Tibial nerve (tissue), 4 donors: ENCODE measurements at regions not wholly inside any gene's neighbourhood (a gene's known extent, or its start where the extent isn't known, plus 50 kb on each side); places are given as distances from the start of the nearest gene placed in this dataset.

ENCODE experiments used
- CTCF ChIP-seq, 5 experiments: fragments of 200-600 bp in 3 of 5; fragments of 450-650 bp in 2 of 5; sonication (generic) in 3 of 5; IDR thresholded peaks; one replicate each; pipeline ENCODE4 v1.5.1; 2016 to 2019; ENCODE audit warnings: antibody characterized with exemption in 5 of 5, mild to moderate bottlenecking in 3 of 5, moderate library complexity in 2 of 5
- EP300 ChIP-seq, 2 donors: sonication (generic); formaldehyde crosslinking; IDR thresholded peaks; one replicate each; pipeline ENCODE4 v1.6.1; 2017; ENCODE audit warnings: antibody characterized with exemption in 2 of 2, mild to moderate bottlenecking in 1 of 2
- POLR2A ChIP-seq, 2 donors: fragments of 450-650 bp; IDR thresholded peaks; one replicate each; pipeline ENCODE4 v1.6.1; 2017; ENCODE audit warnings: antibody characterized with exemption in 2 of 2, mild to moderate bottlenecking in 2 of 2, moderate library complexity in 2 of 2

- TF ChIP-seq CTCF (IDR thresholded peaks at IDR 0.05): no peak
- TF ChIP-seq EP300 (IDR thresholded peaks at IDR 0.05): no peak
- no peak for TF ChIP-seq POLR2A (IDR thresholded peaks at IDR 0.05)
Observed at GRCh38 chr9:14011799-14012560, 302.0 kb downstream of the NFIB start.
